Spinal cord (tissue), 9 donors: ENCODE measurements at regions not wholly inside any gene's neighbourhood (a gene's known extent, or its start where the extent isn't known, plus 50 kb on each side); places are given as distances from the start of the nearest gene placed in this dataset.
A peak's percentile ranks its signal among the peaks of the same experiment; 100 is the strongest.
"Not testable (repeated sequence)": the region's sequence is repeated elsewhere in the genome, so short reads cannot be mapped to it uniquely, and the experiment has no call there.

Experiments
- DNase-seq, 6 donors: peaks; one replicate each; pipeline versions ENCODE4 v3.0.0 to v3.0.0-alpha.2; 2013 to 2015; ENCODE audit warnings: low spot score in 6 of 6, low read depth in 4 of 6
- H3K27ac ChIP-seq: one replicate; pipeline ENCODE4 v1.5.1; 2013; ENCODE audit warnings: low read depth, low read length, control low read depth
- H3K27me3 ChIP-seq: one replicate; pipeline ENCODE4 v1.6.1; 2013; ENCODE audit warnings: low read length; ENCODE audit not compliant: control insufficient read depth, insufficient read depth
- H3K36me3 ChIP-seq: one replicate; pipeline ENCODE4 v1.6.1; 2013; ENCODE audit warnings: low read length; ENCODE audit not compliant: control insufficient read depth, insufficient read depth
- H3K4me1 ChIP-seq: one replicate; pipeline ENCODE4 v1.6.1; 2013; ENCODE audit warnings: low read length; ENCODE audit not compliant: control insufficient read depth, insufficient read depth
- H3K4me3 ChIP-seq: one replicate; pipeline ENCODE4 v1.5.1; 2013; ENCODE audit warnings: low read depth, low read length, control low read depth
- H3K9me3 ChIP-seq: one replicate; pipeline ENCODE4 v1.6.1; 2013; ENCODE audit warnings: low read length; ENCODE audit not compliant: control insufficient read depth, insufficient read depth
- WGBS: methylation state at CpG from one replicate; pipeline ENCODE4 v1.1.5; 2013; ENCODE audit warnings: missing lambda C conversion rate; ENCODE audit not compliant: insufficient coverage; 5-methylcytosine and 5-hydroxymethylcytosine counted together
- donor health status: healthy.

DNA sequence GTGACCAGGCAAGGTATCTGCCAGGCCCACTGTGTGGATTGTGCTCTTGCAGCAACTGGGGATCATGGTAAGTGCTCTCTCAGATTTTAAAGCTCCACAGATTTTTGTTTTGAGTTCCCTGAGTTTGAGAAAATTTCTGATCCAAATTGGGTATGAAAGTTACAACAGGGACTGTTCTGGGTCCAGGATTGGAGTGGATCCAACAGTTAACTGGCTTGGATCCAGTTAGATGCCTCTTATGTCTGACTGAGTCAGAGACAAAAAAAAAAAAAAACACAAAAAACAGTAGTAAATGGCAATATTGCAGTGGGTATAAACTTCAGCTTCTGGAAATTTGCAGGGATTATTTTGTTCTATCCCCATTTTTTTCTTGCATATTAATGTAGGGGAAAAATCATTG is 598.8 kb downstream of the C12orf50 start:
- DNase-seq = no peak
- no peak overlapping the region for H3K27ac ChIP-seq
- H3K9me3 ChIP-seq = peaks cover 1% of the 10 kb centered on the region
- no peaks in the 10 kb centered on the region for H3K27me3 ChIP-seq
- no peak overlapping the region for H3K4me3 ChIP-seq
- no peaks in the 10 kb centered on the region for H3K4me1 ChIP-seq
- no peaks in the 10 kb centered on the region for H3K36me3 ChIP-seq

DNA sequence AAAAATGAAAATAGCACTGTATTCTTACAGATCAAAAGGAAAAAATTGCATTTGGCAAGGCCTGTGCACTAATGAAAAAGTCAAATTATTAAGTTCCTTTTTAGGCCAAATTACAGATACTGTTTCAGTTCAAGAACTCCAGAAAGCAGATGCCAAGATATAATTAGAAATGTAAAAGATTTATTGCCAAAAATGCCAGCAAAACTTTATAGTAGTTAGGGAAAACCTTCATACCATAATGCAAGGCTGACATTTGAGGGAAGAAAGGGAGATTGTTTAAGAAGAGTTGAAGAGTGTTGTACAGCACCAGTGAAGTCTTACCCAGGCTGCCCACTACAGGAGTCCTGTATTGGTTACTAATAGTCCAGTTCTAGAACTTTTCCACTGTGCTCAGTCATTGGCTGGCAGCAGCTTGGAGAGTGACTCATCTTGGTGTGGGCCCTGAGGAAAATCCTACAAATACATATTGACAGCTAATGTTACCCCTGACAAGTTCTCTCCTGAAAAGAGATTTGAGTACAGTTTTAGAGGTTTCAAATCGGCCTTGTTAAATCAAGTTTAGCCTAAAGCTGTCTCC is 600.4 kb downstream of the C12orf50 start:
- WGBS = no CpG with 5 or more reads among the region's 1 CpG
- Histone ChIP-seq H3K4me3 (no peak overlapping the region), H3K4me1 (no peaks in the 10 kb centered on the region), H3K27me3 (no peaks in the 10 kb centered on the region), H3K27ac (no peak overlapping the region), H3K36me3 (no peaks in the 10 kb centered on the region), H3K9me3 (peaks cover 1% of the 10 kb centered on the region)
- no peak for DNase-seq

DNA sequence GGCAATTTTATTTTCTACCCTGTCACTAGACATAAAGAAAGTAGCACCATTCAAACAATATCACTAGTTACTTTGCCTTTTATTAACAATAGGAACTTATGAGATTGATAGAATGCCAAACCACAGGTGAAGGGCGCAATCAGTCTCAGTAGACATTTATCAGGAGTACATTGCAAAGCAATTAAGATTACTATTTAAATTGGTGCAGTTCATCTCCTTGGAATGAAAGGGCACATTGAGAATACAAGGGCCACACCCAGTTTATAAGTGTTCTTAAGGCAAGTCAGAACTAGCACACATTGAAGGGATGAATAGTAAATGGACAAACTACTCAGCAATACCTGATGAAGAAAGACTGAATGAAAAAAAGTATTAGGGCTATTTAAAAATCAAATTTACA is 601.4 kb downstream of the C12orf50 start:
- DNase-seq = no peak
- H3K36me3 ChIP-seq = no peaks in the 10 kb centered on the region
- no peak overlapping the region for H3K4me3 ChIP-seq
- H3K27me3 ChIP-seq = no peaks in the 10 kb centered on the region
- H3K9me3 ChIP-seq = peaks cover 1% of the 10 kb centered on the region
- no CpG with 5 or more reads among the region's 1 CpG for WGBS
- no peak overlapping the region for H3K27ac ChIP-seq
- H3K4me1 ChIP-seq = no peaks in the 10 kb centered on the region

DNA sequence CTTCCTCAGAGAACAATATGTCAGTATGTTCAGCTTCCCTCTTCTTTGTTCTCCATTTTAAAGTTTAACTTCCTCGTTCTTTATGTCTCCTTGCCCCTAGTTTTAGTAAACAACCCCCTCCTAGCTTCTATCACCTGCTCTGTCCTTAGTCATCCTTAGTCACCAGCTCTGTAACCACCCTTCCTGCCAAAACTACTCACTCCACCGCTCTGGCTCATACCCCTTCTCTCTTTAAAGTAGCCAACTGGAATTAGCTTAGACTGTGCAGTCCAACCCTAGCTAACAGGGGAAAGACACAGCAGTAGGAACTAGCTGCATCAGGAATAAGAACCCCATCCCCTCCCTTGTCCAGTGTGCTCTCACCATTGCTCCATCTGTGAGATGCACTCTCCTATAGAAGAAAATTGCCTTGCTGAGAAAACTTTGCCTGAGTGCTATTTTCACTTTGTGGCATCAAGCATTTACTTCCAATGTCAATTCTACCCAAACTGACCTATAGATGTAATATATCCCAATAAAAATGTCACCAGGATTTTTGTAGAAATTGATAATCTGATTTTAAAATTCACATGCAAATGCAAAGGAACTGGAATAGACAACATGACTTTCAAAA is 603.2 kb downstream of the C12orf50 start:
- WGBS = 73% methylated on average over 2 of the region's 2 CpGs
- DNase-seq = no peak

DNA sequence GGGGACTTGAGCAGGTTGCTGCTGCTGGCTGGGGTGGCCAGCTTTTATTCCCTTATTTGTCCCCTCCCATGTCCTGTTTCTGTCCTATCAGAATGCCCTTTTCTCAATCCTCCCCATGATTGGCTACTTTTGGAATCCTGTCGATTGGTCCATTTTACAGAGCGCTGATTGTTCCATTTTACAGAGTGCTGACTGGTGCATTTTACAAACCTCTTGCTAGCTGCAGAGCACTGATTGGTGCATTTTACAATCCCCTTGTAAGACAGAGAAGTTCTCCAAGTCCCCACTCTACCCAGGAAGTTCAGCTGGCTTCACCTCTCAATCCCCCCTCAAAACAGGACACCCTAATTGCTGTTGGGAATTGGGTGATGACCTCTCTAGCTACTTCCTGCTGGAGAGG is 608.0 kb downstream of the C12orf50 start:
- not testable (repeated sequence) for H3K36me3 ChIP-seq, H3K9me3 ChIP-seq, H3K4me1 ChIP-seq, H3K27me3 ChIP-seq, DNase-seq, H3K4me3 ChIP-seq, H3K27ac ChIP-seq
- 100% methylated on average over 2 of the region's 2 CpGs for WGBS

More for the DNA sequence above, 603.2 kb downstream of the C12orf50 start:
- Histone ChIP-seq H3K36me3 (no peaks in the 10 kb centered on the region), H3K27ac (no peak overlapping the region), H3K4me1 (no peaks in the 10 kb centered on the region), H3K27me3 (no peaks in the 10 kb centered on the region), H3K9me3 (peaks cover 1% of the 10 kb centered on the region), H3K4me3 (no peak overlapping the region)

DNA sequence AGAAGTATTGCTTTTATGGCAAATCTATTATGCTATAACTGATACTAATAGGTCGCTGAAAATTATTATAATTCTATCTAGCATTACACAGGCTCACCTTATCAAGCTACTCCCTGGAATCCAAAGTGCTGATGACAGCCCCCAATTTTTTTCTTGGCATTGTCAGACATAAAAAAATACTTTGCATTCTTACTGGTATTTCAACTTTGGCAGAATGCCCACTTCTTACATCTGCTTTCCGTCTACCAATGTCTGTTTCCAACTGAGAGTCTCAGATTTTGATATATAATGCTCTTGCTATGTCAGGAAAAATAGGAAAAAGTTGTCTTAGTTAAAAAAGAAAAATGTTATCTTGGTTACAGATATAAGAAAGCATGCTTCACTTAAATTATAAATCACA is 615.4 kb downstream of the C12orf50 start:
- no peak overlapping the region for H3K4me3 ChIP-seq
- WGBS = no CpG with 5 or more reads among the region's 2 CpGs
- H3K27ac ChIP-seq = no peak overlapping the region
- no peaks in the 10 kb centered on the region for H3K4me1 ChIP-seq
- H3K27me3 ChIP-seq = no peaks in the 10 kb centered on the region
- H3K36me3 ChIP-seq = no peaks in the 10 kb centered on the region
- DNase-seq = peak in 2 of 6 donors; percentile 33 to 72
- no peaks in the 10 kb centered on the region for H3K9me3 ChIP-seq

DNA sequence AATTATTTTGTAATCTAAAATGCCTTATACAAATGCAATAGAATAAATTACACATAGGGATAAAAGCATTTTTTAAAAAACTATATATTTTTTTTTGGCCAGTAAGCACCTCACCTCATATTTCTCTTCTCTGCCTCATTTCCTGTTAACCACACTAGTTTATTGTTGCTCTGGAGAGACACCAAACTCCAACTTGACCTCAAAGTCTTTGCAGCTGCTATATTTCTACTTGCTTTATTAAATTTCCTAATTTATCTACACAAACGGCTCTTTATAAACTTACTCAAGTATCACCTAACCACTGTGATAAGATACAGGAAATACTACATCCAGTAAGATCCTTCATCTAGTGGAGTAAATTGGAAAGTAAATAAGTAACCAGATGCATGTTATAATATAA is 622.3 kb downstream of the C12orf50 start:
- Histone ChIP-seq H3K27ac (no peak overlapping the region), H3K9me3 (no peaks in the 10 kb centered on the region), H3K4me1 (no peaks in the 10 kb centered on the region), H3K36me3 (no peaks in the 10 kb centered on the region), H3K27me3 (no peaks in the 10 kb centered on the region), H3K4me3 (no peak overlapping the region)
- no peak for DNase-seq
- no CpG with 5 or more reads among the region's 1 CpG for WGBS

DNA sequence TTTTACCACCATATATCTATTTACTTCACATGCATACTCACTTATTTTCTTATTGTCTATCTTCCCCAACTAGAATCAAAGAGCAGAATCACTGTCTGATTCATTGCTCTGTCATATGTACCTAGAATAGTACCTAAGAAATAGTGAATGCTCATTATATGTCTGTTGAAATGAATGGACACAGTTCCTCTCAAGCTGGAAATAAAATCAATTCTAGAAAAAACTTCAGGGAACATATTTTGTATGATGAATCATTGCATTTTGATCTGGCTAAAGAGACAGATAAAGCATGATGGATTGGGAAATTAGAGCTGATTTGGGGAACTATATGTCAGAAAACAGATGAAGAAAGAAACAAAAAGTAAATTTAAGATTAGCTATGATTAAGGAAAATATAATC is 623.3 kb downstream of the C12orf50 start:
- DNase-seq = no peak
- no peaks in the 10 kb centered on the region for H3K36me3 ChIP-seq
- no peaks in the 10 kb centered on the region for H3K4me1 ChIP-seq
- no peak overlapping the region for H3K4me3 ChIP-seq
- H3K27ac ChIP-seq = no peak overlapping the region
- no peaks in the 10 kb centered on the region for H3K9me3 ChIP-seq
- H3K27me3 ChIP-seq = no peaks in the 10 kb centered on the region

DNA sequence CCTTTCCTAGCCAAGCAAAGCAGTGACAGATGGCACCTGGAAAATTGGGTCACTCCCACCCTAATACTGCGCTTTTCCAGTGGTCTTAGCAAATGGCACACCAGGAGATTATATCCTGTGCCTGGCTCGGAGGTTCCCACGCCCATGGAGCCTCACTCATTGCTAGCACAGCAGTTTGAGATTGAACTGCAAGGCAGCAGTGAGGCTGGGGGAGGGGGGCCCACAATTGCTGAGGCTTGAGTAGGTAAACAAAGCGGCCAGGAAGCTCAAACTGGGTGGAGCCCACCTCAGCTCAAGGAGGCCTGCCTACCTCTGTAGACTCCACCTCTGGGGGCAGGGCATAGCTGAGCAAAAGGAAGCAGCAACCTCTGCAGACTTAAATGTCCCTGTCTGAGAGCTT is 635.0 kb downstream of the C12orf50 start:
- not testable (repeated sequence) for H3K4me3 ChIP-seq, H3K4me1 ChIP-seq, H3K27ac ChIP-seq, DNase-seq, H3K36me3 ChIP-seq, H3K9me3 ChIP-seq, H3K27me3 ChIP-seq
- WGBS = 93% methylated on average over 4 of the region's 4 CpGs

DNA sequence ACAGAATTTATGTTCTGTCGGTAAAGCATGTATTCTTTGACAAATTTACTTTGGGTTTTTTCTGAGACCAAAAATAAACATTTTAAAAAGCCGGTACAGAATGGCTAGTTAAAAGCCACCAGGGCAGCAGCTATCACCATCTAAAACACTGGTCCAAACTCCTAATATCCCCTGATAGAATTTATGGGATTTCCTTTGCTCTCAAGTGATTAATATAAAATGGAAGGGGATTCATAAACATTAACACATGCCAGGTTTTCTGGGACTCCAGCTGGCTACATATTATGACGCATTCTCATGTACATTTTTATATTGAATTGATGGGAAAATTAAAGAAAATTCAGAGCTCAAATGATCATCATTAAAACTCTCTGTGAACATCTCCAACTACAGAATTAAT is 640.8 kb downstream of the C12orf50 start:
- no peak overlapping the region for H3K4me3 ChIP-seq
- no peaks in the 10 kb centered on the region for H3K27me3 ChIP-seq
- no peaks in the 10 kb centered on the region for H3K36me3 ChIP-seq
- no peak for DNase-seq
- WGBS = 100% methylated on average over 1 of the region's 3 CpGs
- no peaks in the 10 kb centered on the region for H3K9me3 ChIP-seq
- H3K4me1 ChIP-seq = no peaks in the 10 kb centered on the region
- no peak overlapping the region for H3K27ac ChIP-seq
